VCaP (cell line): ENCODE measurements at regions not wholly inside any gene's neighbourhood (a gene's known extent, or its start where the extent isn't known, plus 50 kb on each side); places are given as distances from the start of the nearest gene placed in this dataset.
A peak's percentile ranks its signal among the peaks of the same experiment; 100 is the strongest.

ENCODE experiments used
- H3K27ac ChIP-seq: fragments of 450-650 bp; 2 replicates; pipeline ENCODE4 v1.5.1; 2017
- CTCF ChIP-seq: fragments of 450-650 bp; conservative IDR thresholded peaks from 2 replicates; pipeline ENCODE4 v1.5.1; 2017; ENCODE audit warnings: mild to moderate bottlenecking, moderate library complexity

- peak overlapping the region; percentile 100 for H3K27ac ChIP-seq
Measured at GRCh38 chr6:110543106-110543505, 66.7 kb upstream of the SLC22A16 start.

GRCh38 chr6:110542311-110543024 lies 66.1 kb upstream of the SLC22A16 start:
- H3K27ac ChIP-seq: peak overlapping the region; percentile 100
- TF ChIP-seq CTCF: no peak

More at GRCh38 chr6:110543106-110543505, 66.7 kb upstream of the SLC22A16 start:
- peak; percentile 18; the same call in 1 of the 2 replicates for TF ChIP-seq CTCF

- H3K27ac ChIP-seq: peak overlapping the region; percentile 100
- no peak for TF ChIP-seq CTCF
Measured at GRCh38 chr6:110541701-110542309, 65.4 kb upstream of the SLC22A16 start.

GRCh38 chr6:110539277-110540019 lies 63.0 kb upstream of the SLC22A16 start:
- peak overlapping the region; percentile 100; the same call in 1 of the 2 replicates for H3K27ac ChIP-seq

GRCh38 chr6:110538416-110539160 lies 62.2 kb upstream of the SLC22A16 start:
- no peak for TF ChIP-seq CTCF

GRCh38 chr6:110537208-110538123 lies 61.1 kb upstream of the SLC22A16 start:
- TF ChIP-seq CTCF: no peak
- H3K27ac ChIP-seq: peak overlapping the region; percentile 100

More at GRCh38 chr6:110538416-110539160, 62.2 kb upstream of the SLC22A16 start:
- peak overlapping the region; percentile 100 for H3K27ac ChIP-seq
